Transverse colon (tissue), 4 donors: ENCODE measurements at regions not wholly inside any gene's neighbourhood (a gene's known extent, or its start where the extent isn't known, plus 50 kb on each side); places are given as distances from the start of the nearest gene placed in this dataset.

Source experiments
- DNase-seq: peaks from one replicate; pipeline ENCODE4 v3.0.0-alpha.2; 2019
- H3K27ac ChIP-seq, 4 donors: fragments of 200-600 bp; sonication (generic); 2 replicates each; pipeline ENCODE4 v1.5.1; 2016 to 2018; ENCODE audit warnings: inconsistent platforms in 4 of 4
- H3K27me3 ChIP-seq: fragments of 200-600 bp; sonication (generic); 2 replicates; pipeline ENCODE4 v1.5.1; 2017; ENCODE audit warnings: inconsistent platforms
- H3K36me3 ChIP-seq, 4 donors: fragments of 200-600 bp; sonication (generic); 2 replicates each; pipeline ENCODE4 v1.5.1; 2017 to 2019; ENCODE audit warnings: inconsistent platforms in 4 of 4
- H3K4me1 ChIP-seq, 4 donors: fragments of 200-600 bp; sonication (generic); 2 replicates each; pipeline ENCODE4 v1.5.1; 2017 to 2020; ENCODE audit warnings: inconsistent platforms in 4 of 4
- H3K4me3 ChIP-seq, 4 donors: fragments of 200-600 bp; sonication (generic); 1 replicate in 1 of 4; 2 replicates in 3 of 4; pipeline versions ENCODE4 v1.5.1 to v1.6.1; 2017 to 2019; ENCODE audit warnings: inconsistent platforms in 4 of 4
- H3K9me3 ChIP-seq, 2 donors: fragments of 200-600 bp; sonication (generic); 2 replicates each; pipeline ENCODE4 v1.5.1; 2017 to 2019; ENCODE audit warnings: inconsistent platforms in 2 of 2
- CTCF ChIP-seq, 5 experiments: fragments of 200-600 bp in 3 of 5; fragments of 450-650 bp in 2 of 5; sonication (generic) in 3 of 5; IDR thresholded peaks; 1 replicate in 2 of 5; 2 replicates in 3 of 5; pipeline ENCODE4 v1.5.1; 2016 to 2017; ENCODE audit warnings: antibody characterized with exemption in 5 of 5, inconsistent platforms in 3 of 5, mild to moderate bottlenecking in 2 of 5, moderate library complexity in 1 of 5
- EP300 ChIP-seq: sonication (generic); formaldehyde crosslinking; IDR thresholded peaks from one replicate; pipeline ENCODE4 v1.6.1; 2017; ENCODE audit warnings: antibody characterized with exemption, low read depth
- POLR2A ChIP-seq: fragments of 450-650 bp; IDR thresholded peaks from one replicate; pipeline ENCODE4 v1.6.1; 2016; ENCODE audit warnings: antibody characterized with exemption, mild to moderate bottlenecking, moderate library complexity
- POLR2AphosphoS5 ChIP-seq, 3 donors: sonication (generic); formaldehyde crosslinking; IDR thresholded peaks; one replicate each; pipeline ENCODE4 v1.6.1; 2016; ENCODE audit warnings: antibody characterized with exemption in 3 of 3
- WGBS, 2 donors: methylation state at CpG; one replicate each; pipeline ENCODE4 v1.1.5; 2018; ENCODE audit warnings: low coverage in 1 of 2; 5-methylcytosine and 5-hydroxymethylcytosine counted together
- in situ Hi-C, 4 donors: fragments of 200-750 bp; cut with MboI; loops; one replicate each; pipeline versions ENCODE4 v1.15.0 to v1.15.1; 2017; ENCODE audit warnings: low sequenced_read_pairs in 3 of 4, low pct_ligation_motif_present in 1 of 4, low pct_unique_long_range_greater_than_20kb in 1 of 4
- intact Hi-C: fragments of 100-400 bp; cut with DNase I; formaldehyde crosslinking; loops from one replicate; pipeline ENCODE4 v1.15.1; 2023; ENCODE audit warnings: low total_unique reads

- no peak for DNase-seq
- WGBS, 2 donors, result 72 to 88% methylated on average over 7 to 11 of the region's 11 CpGs
- Histone ChIP-seq H3K36me3 (no peaks in the 10 kb centered on the region), H3K9me3 (no peaks in the 10 kb centered on the region), H3K4me1 (peaks cover 9 to 11% (median 11%) of the 10 kb centered on the region in 4 donors), H3K4me3 (no peak overlapping the region), H3K27ac (no peak overlapping the region), H3K27me3 (no peaks in the 10 kb centered on the region)
- in situ Hi-C loops (no loop called here), intact Hi-C loops (loop anchor here (5.0 kb wide), 1 partner anchor 267 kb away; no protein-coding TSS in a partner anchor)
- TF ChIP-seq POLR2AphosphoS5 (IDR thresholded peaks at IDR 0.05), result no peak
- TF ChIP-seq EP300, result no peak
- TF ChIP-seq CTCF (IDR thresholded peaks at IDR 0.05), result no peak
- TF ChIP-seq POLR2A, result no peak
Observed at GRCh38 chr21:35319684-35320283, 270.7 kb upstream of the RUNX1 start.

DNA sequence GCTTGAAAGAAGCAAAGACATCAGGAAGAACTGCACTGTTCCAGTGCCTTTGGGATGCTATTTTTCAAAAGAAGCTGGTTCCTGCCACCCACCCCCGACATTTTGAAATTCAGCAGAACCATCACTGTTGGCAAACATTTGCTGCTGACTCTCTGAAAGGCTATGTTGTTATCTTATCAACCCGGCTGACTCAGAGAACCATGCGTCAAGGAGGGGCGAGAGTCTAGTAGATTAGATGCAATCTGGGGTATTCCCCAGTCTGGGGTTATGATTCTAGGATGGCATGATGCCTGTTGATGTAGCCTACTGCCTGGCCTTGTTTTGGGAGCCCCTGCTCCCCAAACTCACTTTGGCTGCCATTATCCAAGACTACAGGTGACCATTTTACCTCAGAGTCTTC is 267.8 kb upstream of the RUNX1 start:
- WGBS, 2 donors, result 66% methylated on average over 4 of the region's 4 CpGs; no CpG with 5 or more reads in 1 of the 2 donors

DNA sequence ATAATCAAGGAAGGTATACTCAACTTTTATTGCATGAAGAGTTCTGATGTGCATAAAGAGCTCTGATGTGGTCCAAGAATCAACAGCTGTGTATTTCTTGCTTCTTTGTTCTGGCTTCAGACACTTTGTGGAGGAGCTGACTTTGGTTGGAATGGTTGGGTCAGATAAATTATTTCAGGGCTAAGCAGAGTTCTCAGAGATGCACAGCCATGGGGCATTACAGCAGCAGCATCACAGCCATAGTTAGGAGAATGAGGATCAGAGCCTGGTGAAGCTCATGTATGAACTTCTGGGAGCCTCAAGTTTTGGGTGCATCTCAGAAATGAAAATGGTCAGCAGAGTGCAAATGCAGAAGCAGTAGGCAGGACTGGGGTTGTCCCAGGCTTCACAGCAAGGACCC is 267.4 kb upstream of the RUNX1 start:
- in situ Hi-C loops (no loop called here), intact Hi-C loops (no loop called here)
- no peak for DNase-seq
- Histone ChIP-seq H3K9me3 (no peaks in the 10 kb centered on the region), H3K36me3 (no peaks in the 10 kb centered on the region), H3K27me3 (no peaks in the 10 kb centered on the region), H3K27ac (no peak overlapping the region), H3K4me3 (no peak overlapping the region), H3K4me1 (no peaks in the 10 kb centered on the region)
- TF ChIP-seq CTCF (IDR thresholded peaks at IDR 0.05) (no peak), POLR2A (no peak), POLR2AphosphoS5 (IDR thresholded peaks at IDR 0.05) (no peak), EP300 (no peak)

More for the DNA sequence above, 267.8 kb upstream of the RUNX1 start:
- Histone ChIP-seq H3K4me3 (no peak overlapping the region), H3K36me3 (no peaks in the 10 kb centered on the region), H3K27me3 (no peaks in the 10 kb centered on the region), H3K27ac (no peak overlapping the region), H3K9me3 (no peaks in the 10 kb centered on the region), H3K4me1 (no peaks in the 10 kb centered on the region)
- intact Hi-C loops (no loop called here), in situ Hi-C loops (no loop called here)
- TF ChIP-seq CTCF (IDR thresholded peaks at IDR 0.05), result no peak
- no peak for TF ChIP-seq POLR2A
- no peak for TF ChIP-seq POLR2AphosphoS5 (IDR thresholded peaks at IDR 0.05)
- TF ChIP-seq EP300, result no peak
- DNase-seq, result no peak

DNA sequence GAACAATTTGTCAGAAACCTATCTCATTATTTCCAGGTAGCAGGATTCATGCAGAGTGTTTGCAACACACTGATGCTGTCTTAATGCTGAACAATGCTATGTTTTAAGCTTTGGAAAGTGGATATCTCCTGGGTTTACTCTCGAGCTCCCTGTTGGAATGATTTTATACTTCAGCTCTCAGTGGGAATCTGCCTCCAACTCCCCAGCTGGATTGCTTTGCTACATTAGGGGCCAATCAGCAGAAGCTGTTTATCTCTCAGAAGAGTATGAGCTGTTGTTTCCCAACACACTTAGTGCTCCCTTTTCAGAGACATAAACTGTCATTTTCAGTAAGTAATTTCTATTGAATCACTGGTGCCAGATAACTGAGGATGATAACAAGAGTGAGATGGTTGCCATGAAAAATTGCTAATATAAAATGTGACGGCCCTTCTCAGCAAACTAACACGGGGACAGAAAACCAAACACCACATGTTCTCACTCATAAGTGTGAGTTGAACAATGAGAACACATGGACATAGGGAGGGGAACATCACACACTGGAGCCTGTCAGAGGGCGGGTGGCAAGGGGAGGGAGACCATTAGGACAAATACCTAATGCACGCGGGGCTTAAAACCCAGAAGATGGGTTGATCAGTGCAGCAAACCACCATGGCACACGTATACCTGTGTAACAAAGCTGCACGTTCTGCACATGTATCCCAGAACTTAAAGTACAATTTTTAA is 265.9 kb upstream of the RUNX1 start:
- TF ChIP-seq CTCF (IDR thresholded peaks at IDR 0.05), result no peak
- no peak for TF ChIP-seq EP300
- TF ChIP-seq POLR2AphosphoS5 (IDR thresholded peaks at IDR 0.05), result no peak
- no peak for TF ChIP-seq POLR2A
- in situ Hi-C loops (no loop called here), intact Hi-C loops (no loop called here)
- no peak for DNase-seq
- Histone ChIP-seq H3K4me3 (no peak overlapping the region), H3K4me1 (no peaks in the 10 kb centered on the region), H3K9me3 (no peaks in the 10 kb centered on the region), H3K27ac (no peak overlapping the region), H3K36me3 (no peaks in the 10 kb centered on the region), H3K27me3 (no peaks in the 10 kb centered on the region)
- WGBS, 2 donors, result 44 to 83% methylated on average over 1 to 8 of the region's 8 CpGs
